HG03439 (cell line): ENCODE measurements at regions not wholly inside any gene's neighbourhood (a gene's known extent, or its start where the extent isn't known, plus 50 kb on each side); places are given as distances from the start of the nearest gene placed in this dataset.

Source experiments
- ATAC-seq: cut with Tn5 transposase; IDR thresholded peaks from one replicate; pipeline ENCODE4 v1.9.1; 2021; ENCODE audit warnings: mild to moderate bottlenecking, moderate library complexity; ENCODE audit not compliant: unreplicated experiment

DNA sequence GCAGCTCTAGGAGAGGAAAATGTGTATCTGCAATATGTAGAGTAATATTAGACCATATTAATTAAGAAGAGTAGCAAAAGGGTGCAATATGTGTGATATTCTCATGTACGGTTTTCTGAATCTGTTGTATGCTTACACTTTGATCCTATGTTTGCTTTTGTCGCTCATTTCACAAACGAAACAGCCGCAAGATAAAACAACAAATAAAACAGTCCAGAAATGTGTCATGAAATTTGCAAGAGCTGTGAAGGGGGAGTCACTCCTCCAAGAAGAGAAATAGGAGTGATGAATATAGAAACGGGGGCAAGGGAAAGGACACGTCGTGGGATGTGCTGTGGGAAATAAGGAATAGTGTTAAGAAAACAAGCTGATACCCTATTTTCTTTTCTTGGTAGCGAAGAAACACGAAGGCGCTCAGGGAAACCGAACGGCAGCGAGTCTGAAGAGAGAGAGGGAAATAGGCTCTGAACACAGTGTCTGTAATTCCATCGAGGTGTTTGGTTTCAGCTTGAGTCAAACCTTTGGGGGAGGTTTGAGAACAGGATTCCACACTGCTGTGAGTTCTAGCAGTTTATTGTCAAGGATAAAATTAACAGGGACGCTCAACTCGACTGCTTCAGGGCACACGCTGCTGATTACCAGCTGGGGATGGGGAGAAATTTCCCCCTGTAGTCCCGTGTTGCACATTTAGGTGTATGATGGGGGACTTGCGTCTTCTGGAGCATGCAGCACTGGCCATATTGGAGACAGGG lies 595.6 kb upstream of the TENM3 start:
- no peak for ATAC-seq

DNA sequence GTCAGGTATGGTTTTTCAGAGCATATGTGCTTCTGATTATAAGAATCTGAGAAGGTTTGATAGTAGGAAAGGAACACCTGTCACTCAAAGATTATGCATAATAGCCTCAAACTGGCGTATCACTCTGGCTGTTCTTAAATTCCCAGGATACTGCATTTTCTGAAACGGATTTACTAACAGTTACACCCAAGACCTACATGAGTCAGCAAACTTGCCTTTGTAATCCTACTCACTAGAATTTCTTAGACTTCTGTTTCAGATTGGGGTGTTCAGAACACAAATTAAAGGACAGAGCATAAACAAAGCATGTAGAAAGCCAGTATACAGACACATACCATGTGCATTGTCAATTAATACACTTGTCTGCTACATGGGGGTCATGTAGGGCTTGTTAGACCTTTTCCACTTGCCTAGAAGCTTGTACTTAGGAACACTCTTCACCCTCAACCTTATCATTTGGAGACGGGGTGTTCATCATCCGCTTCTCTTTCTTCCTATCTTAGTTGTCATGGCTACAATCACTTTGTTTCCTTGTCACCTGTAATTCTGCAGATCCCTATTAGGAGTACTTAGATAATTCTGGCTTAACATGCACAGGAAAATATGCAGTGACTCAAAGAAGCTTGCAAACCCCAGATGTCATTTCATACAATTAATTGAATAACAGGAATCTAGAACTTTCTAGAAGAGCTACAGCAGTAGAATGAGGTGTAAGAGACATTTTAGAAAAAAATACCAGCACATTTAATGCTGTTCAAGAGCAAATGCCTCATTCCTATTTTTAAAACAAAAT lies 593.0 kb upstream of the TENM3 start:
- no peak for ATAC-seq

DNA sequence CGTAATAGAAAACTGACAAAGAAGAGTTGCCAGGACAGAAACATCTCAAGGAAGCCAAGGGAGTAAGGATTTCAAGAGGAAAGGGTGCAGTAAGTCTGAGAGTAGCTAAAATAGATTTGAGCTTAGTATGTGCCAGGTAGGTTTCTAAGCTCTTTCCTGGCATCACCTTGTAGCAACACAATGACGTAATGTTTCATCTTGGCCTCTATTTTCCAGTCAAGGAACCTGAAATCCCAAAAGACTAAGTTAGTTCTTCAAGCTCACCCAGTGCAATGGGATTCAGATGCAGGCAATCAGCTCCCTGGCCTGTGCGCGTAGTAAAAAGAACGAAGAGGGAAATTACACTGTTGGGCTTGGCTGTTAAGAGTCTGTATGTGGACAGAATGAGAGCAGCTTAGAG lies 586.5 kb upstream of the TENM3 start:
- no peak for ATAC-seq

DNA sequence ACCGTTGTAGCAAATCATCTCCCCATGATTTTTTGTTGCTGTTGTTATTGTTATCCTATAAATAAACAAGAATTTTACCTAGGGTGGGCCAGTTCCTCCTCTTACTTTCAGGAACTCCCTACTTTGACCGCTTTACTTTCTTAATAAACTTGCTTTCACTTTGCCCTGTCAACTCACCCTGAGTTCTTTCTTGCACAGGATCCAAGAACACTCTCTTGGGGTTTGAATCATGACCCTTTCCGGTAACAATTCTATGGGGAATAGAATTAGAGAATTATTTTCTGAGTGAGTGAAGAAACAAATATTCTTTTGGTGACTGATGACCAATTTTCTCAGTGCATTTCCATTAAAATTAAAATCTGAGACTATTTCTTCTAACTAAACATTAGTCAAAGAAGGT lies 584.0 kb upstream of the TENM3 start:
- ATAC-seq = no peak

DNA sequence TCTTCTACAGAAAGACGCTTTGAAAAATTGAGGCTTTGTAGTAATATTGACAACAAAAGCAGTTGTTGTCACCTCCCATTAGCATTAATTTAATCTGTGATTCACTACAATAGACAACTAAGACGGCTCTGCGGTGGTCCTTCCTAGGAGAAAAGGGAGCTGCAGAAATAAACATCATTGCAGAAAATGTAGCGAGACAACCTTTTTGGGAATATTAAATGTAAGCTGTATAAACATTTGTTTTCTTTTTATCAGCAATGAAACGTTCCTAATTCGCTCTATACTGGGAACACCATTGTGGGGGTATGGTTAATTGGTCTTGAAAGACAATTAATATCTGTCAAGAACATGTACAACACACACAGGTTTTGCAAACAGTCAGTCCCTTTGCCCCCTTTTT lies 583.3 kb upstream of the TENM3 start:
- no peak for ATAC-seq

DNA sequence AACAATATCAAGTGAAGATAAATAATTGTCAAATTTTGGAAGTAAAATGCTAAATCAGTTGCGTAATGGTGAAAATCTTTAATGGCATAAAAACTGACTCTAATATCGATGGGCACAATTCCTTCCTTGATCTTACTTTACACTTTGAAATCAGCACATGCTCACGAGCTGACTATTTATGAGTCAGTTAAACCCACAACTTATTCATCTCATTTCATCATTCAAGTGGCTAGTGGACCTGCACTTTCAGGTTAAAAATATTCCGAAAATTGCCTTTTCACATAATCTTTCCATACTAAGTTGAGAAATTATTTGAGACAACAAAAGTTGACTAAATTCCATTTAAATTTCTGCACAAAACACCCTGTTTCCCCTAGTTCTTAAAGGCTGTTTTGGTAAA lies 582.1 kb upstream of the TENM3 start:
- ATAC-seq = no peak

DNA sequence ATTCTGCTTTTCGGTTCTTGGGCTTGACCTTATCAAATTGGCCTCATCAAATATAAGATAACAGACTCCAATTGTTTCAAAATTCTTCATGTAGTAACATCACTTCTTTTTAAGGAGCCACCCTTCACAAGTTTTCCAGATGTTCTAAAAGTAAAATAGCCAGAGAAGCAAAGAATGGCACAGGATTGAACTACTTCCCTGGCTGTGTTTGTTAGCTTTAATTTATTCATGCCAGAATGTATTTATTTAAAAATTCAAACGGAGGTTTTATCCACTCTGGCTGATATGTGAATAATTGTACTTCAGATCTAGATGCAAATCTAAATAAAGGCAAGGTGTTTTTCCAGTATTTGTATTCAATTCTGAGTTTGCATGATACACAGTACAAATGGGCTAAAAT lies 581.3 kb upstream of the TENM3 start:
- no peak for ATAC-seq

DNA sequence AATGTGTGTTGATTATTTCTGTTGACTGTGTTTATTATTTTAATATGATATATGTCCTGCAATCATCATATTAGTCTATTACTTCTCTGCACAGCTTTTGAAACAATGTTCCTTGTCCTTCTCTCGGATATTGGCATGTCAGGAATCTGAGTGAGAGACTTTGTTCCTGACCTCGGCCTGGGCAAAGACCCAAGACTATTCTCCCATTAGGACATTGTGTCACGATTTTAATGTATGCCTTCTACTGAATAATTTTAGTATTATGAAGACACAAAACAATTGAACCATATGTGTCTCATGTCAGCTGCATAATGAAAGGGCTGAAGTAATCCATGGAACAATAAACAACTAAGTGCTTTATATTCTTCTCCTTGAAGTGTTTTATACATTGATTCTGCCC lies 580.8 kb upstream of the TENM3 start:
- ATAC-seq = no peak

DNA sequence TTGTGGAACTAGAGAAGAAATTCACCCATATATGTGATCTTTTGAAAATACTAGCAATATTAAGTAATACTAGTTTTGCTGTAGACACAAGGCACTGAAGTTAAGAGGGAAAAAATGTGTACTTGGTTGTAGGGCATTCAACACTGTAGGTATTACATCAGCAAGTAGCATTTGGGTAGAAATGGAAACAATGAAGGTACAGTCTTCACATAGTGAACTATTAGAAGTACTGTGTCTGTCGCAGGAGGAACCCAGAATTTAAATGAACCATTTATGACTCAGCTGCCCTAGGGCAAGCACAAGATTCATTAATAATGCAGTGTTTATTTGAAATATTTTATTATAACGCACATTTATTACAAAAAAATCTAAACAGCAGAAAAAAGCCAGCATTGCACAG lies 572.7 kb upstream of the TENM3 start:
- no peak for ATAC-seq

DNA sequence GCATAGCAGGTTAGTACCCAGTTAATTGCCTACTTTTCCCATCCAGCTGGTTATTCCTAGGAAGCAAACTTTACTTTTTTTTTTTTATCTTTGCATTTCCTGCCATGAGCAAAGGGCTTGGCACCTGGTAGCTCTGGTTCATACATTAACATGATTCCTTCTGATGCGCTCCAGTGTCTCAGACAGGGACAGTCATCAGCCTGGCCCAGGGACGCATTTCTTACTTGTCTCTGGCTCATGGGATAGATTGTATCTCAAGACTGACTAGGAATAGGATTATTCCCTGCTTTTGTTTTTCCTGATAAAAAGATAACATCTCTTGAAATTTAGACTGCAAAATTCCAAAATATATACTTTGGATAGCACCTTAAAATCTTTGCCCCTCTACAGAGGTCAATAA lies 571.5 kb upstream of the TENM3 start:
- no peak for ATAC-seq

DNA sequence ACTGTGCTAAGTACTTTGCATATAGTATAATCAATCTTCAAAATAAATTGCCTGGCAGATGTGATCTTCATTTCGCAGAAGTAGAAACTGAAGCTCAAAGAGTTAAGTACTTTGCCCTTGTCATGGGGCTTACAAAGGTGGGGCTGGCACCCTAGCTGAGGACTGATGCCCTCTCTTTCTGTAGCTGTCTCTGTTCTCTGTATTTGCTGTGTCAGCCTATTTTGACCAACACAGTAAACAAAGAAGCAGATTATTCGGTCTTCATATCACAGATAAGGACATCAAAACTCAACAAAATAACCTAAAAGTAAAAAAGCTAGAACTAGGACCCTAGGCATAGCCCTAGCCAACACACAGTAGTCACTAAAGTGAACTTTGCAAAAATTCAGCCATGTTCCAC lies 570.5 kb upstream of the TENM3 start:
- ATAC-seq = no peak

DNA sequence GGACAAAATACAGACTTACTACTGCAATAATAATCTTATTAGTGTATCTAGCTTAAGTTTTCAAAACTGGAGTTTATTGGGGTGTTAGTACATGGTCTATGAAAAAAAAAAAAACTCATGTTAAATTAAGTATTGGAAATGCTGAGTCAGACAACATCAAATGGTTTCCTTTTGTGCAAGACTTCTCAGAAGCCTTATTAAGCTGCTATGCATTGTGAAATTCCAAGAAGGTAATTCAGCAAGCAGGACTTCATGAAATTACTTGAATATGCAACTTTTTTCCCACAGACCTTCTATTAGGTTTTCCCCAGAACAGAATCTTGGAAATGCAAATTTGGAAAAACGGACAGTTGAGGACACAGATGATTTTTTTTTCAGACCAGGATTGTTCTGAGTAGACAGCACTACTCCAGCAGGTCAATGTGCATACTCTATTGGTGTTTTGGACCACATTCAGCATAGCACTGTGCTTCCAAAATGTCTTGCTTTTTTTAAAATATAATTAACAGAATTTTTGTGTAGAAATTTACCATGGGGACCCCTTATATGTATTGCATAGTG lies 568.8 kb upstream of the TENM3 start:
- no peak for ATAC-seq

DNA sequence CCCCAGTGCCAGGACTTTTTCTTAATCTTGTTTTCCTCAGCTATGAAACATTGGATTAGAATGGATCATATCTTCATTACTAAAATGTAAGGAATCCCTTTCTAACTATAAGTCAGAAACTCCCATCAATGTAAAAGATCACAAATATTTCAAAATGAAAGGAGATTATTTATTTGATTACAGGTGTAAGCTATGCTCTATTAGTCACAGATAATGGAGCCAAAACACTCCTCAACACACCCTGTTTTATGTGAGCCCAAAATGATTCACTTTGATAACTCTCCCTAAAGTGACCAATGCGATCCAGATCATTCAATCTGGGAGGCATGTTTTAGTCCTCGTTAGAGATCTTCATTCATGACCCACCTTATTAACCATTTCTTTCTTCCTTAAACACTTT lies 566.7 kb upstream of the TENM3 start:
- ATAC-seq = no peak

DNA sequence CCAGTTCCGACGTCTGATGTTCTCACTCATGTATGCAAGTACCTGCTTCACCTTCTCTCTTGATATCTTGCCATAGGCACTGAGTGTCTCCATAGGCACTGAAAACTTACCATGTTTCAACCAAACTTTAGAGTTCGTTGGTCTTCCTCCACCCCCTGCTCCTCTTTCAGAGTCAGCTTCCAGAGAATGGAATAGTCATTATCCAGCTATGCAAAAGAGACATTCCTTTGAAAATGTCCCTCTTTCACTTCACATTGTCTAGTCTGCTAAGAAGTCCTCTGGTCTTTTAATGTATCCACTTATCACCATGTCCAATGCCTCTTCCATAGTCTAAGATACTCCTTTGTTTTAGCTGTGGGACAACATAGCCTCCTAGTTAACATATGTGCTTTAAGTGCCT lies 566.0 kb upstream of the TENM3 start:
- ATAC-seq = no peak

DNA sequence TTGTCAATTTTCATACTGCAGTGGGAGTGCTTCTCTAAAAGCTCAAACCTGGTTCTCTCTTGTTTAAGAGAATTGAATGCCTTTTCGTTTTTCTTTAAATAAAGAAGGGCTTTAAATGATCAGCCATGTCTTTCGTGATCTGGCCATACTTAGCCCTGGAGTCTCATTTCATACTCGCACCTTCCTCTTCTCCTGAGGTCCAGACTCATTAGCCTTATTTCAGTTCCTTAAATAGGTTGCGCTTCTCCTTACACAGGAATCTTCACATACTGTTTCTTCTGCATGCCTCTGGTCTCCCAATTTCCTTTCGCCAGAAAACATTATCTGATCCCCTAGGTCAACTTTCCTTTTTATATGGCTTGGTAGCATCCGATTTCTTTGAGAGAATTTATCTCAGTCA lies 565.6 kb upstream of the TENM3 start:
- ATAC-seq = no peak

DNA sequence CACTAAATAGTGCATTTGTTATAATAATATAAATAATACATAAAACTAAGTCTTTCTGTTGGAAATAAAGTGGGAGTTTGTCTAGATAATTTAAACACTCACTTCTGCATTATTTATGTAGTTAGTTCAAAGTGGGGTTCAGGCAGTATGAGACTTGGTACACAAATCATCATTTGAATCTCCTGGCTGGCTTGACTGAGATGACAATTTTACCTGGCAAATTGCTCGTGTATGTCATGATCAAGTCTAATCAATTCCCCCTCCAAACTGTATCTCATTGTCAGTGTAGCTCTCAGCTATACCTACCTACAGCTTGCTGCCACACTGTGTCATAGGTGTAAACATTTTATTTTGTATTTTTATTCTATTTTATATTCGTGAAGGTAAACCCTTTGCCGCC lies 563.4 kb upstream of the TENM3 start:
- no peak for ATAC-seq

DNA sequence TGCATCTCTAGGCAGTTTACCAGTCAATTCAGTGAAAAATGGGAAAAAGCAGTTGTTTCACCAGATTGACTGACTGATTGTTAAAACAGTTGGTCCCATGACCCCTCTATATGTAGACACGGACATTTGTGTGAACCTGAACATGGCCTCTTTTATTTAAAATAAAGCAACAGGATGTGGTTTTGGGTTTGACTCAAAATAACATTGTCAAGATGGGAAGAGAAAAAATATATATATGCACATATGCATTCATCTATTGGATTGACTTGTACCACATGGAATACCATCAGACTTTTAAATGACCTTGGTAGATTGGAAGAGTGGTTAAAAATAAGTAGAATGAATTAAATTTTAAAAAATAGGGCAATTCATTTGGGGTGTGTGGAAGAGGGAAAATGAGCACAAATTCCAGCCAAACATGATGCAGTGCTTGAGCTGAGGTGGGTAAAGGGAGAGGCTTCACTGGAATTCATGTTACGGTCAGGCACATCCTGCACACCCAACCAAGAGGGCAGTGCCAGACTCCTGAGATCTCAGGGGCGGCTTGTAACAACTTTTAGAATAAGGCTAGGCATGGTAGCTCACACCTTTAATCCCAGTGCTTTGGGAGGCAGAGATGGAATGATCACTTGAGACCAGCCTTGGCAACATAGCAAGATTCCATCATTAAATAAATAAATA lies 560.7 kb upstream of the TENM3 start:
- no peak for ATAC-seq

DNA sequence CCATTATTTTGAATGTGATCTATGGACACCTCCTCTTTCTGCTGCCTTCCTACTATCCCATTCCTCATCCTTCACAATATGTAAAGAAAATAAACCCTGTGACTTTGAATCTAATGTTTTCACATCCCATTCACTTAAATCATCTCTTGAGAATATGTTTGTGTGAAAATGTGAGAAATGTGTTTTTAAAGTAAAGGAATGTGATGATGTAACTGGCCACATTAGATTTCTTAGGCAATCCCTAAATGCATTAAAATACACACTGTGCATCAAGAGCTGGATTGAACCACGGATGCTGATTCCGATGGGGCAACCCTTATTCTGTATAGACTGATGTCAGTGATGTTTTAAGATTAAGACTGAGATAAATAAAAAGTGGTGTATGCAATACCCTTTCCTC lies 558.9 kb upstream of the TENM3 start:
- ATAC-seq = no peak

DNA sequence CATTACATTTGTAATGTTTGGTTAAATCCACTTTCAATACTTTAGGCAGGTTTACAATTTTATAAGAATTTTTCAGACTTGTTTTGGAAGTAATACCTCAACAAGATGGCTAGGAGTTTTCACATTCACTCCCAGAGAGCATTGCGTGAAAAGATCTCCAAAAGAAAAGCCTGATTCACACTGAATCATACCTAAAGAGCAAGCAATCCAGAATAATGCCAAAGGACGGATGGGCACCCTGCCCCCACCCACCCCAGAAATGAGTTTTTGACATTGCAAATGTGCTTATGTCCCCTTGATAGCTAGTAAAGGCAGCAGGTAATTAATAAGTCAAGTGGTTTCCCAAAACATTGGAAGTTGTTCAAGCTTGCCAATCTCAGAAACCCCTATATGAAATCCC lies 557.7 kb upstream of the TENM3 start:
- ATAC-seq = no peak

DNA sequence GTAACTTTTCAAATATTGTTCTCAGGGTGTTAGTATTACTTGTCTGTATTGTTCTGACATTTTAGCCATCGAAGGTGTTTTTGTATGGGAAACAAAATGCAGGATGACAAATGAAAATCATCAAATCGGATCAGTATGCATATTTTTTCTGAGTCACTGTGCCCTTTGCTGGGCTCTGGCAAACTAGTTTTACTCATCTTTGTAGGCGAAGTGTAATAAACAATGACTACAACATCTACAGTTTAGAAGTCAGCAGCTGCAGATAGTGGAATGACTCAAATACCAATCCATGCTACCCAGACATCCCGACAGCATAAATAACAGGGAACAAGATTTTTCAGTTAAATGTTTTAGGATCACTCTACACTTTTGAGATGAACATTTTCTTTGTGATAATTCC lies 557.3 kb upstream of the TENM3 start:
- ATAC-seq = no peak

DNA sequence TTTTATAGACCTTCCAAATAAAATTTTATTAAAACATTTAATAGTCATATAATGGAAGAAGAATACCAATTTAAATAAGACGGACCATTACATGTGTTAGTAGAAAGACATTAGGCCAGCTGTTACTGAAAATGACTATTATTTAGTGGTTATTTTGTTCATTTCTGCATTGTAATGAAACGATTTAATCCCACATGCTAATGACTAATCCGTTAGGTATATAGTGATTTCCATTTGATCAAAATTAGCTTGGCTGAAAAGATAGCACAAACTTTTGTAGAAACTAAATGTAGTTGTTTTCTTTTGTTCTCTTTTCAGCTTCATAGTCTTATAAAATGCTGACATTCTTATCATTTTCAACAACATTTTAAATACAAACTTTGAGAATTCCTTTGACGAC lies 556.1 kb upstream of the TENM3 start:
- ATAC-seq = no peak

DNA sequence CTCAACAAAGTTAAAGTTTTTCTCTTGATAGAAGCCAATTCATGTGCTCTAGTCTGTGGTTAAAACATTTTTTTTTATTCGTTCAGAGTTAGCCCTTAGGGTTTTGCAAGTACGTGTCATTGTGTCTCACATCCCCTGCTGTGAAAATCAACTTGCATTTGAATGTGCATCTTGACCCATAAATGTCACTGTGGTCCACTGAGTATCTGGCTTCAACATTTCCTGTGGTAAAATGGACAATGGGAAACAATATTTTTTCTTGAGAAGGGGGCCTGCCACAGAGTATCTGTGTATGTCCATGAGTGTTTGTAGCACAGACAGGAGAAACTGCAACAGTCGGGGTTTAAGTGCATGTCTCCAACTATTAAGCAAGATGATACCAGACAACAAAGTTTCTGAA lies 554.8 kb upstream of the TENM3 start:
- no peak for ATAC-seq
